Neural cell (in vitro differentiated cells): ENCODE measurements at regions not wholly inside any gene's neighbourhood (a gene's known extent, or its start where the extent isn't known, plus 50 kb on each side); places are given as distances from the start of the nearest gene placed in this dataset.

Source experiments
- CTCF ChIP-seq: fragments of 450-650 bp; IDR thresholded peaks from 2 replicates; pipeline ENCODE4 v1.5.1; 2014; ENCODE audit warnings: antibody characterized with exemption, mild to moderate bottlenecking, moderate library complexity; ENCODE audit not compliant: poor library complexity, severe bottlenecking
- EZH2 ChIP-seq: fragments of 200-600, 300-800 bp; shearing (Covaris generic), sonication (generic); IDR thresholded peaks from 2 replicates; pipeline ENCODE4 v1.6.1; 2014; ENCODE audit warnings: antibody characterized with exemption, low read length, borderline replicate concordance, mild to moderate bottlenecking; ENCODE audit not compliant: insufficient read depth, poor library complexity, severe bottlenecking
- POLR2AphosphoS5 ChIP-seq: IDR thresholded peaks from 2 replicates; pipeline ENCODE4 v1.6.1; 2012
- REST ChIP-seq: IDR thresholded peaks from 2 replicates; pipeline ENCODE4 v1.6.1; 2012; ENCODE audit warnings: borderline replicate concordance
- TAF1 ChIP-seq: IDR thresholded peaks from 2 replicates; pipeline ENCODE4 v1.6.1; 2012; ENCODE audit warnings: low read depth

DNA sequence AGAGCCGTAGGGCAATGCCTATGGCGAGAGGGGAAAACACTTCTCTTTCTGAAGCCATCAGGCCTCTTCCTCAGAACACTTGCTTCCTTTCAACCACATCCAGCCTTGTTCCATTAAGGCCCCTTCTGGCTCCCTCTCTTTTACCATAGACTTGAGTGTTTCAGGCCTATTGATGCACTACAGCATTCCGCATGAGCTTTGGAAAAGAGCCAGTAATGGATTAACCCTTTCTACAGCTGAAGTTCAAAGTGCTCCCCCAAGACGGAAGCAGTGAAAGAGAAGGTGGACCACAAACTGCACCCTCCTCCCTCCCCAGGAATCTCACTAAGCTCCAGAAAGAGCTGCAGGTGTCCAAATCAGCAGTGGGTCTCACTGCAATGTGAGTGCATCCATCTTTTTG is 102.7 kb upstream of the C7orf33 start:
- TF ChIP-seq CTCF (no peak), EZH2 (no peak), POLR2AphosphoS5 (no peak), REST (no peak), TAF1 (no peak)
